Stimulated activated naive CD8-positive, alpha-beta T cell treated with anti-CD3 and anti-CD28 coated beads, Interleukin-15, amount 100 ng/mL, for 72 hours (primary cell): ENCODE measurements at regions not wholly inside any gene's neighbourhood (a gene's known extent, or its start where the extent isn't known, plus 50 kb on each side); places are given as distances from the start of the nearest gene placed in this dataset.
A peak's percentile ranks its signal among the peaks of the same experiment; 100 is the strongest.

Experiments
- ATAC-seq: fragments of 150-1000 bp; cut with Tn5 transposase; 2 replicates; pipeline ENCODE4 v1.10.0; 2021; ENCODE audit warnings: mild to moderate bottlenecking, moderate library complexity
- DNase-seq, 2 donors: peaks; one replicate each; pipeline ENCODE4 v3.0.0; 2021 to 2022
- H3K27ac Mint-ChIP-seq, 2 donors: one replicate each; pipeline ENCODE4 v1.8.0; 2022; ENCODE audit warnings: mild to moderate bottlenecking in 2 of 2, mixed read lengths in 2 of 2, moderate library complexity in 2 of 2
- H3K27me3 Mint-ChIP-seq: one replicate; pipeline ENCODE4 v1.8.0; 2022; ENCODE audit warnings: mixed read lengths
- H3K4me1 Mint-ChIP-seq: one replicate; pipeline ENCODE4 v1.8.0; 2022; ENCODE audit warnings: mild to moderate bottlenecking, mixed read lengths
- H3K4me3 Mint-ChIP-seq, 2 donors: one replicate each; pipeline ENCODE4 v1.8.0; 2022; ENCODE audit warnings: mild to moderate bottlenecking in 2 of 2, mixed read lengths in 2 of 2, moderate library complexity in 1 of 2
- H3K9me3 Mint-ChIP-seq, 2 donors: one replicate each; pipeline ENCODE4 v1.8.0; 2022; ENCODE audit warnings: mixed read lengths in 2 of 2

DNA sequence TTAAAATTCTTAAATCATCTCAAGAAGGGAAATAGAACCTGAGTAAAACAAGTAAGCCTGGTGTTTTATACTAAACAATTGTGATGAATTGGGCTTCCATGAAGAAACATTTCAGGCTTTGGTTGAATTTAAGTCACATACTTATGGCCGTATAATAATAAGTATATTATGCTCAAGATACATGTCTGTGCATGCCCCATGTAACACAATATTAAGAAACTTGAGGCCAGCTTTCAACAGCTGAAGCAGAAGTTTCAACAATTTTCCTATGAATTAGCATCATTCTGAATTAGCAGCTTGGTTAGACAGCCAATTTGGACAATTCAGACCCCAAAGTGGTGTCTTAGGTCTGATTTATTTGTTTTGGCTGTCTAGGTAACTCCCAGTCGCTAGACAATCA is 243.7 kb downstream of the MYLK4 start:
- Mint-ChIP-seq H3K9me3 (no peaks in the 10 kb centered on the region), H3K27ac (no peak overlapping the region), H3K4me3 (no peak overlapping the region), H3K27me3 (peaks cover 50% of the 10 kb centered on the region), H3K4me1 (no peaks in the 10 kb centered on the region)
- ATAC-seq (no peak), DNase-seq (no peak)

DNA sequence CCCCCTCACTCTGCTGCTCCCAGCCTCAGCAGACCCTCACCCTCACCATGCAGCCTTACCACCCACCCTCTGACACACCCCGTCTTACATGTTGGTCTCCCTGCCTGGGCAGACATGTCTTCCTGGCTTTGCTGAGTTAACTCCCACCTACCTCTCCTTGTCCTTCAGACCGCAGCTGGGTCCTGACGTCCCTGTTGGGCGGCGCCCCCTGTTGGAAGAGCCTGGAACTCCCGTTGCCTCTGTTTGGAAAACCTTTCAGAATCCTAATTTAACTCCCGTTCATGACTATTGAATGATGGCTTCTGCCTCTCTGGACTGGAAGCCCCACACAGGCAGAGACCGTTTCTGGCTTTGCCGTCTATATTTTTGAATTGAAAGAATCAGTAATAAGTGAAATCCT is 245.1 kb downstream of the MYLK4 start:
- no peak overlapping the region for H3K4me3 Mint-ChIP-seq
- ATAC-seq (no peak), DNase-seq (no peak)
- H3K4me1 Mint-ChIP-seq: no peaks in the 10 kb centered on the region
- H3K27ac Mint-ChIP-seq: peak overlapping the region in 1 of 2 donors; percentile 41
- peaks cover 42% of the 10 kb centered on the region for H3K27me3 Mint-ChIP-seq
- H3K9me3 Mint-ChIP-seq: no peaks in the 10 kb centered on the region

DNA sequence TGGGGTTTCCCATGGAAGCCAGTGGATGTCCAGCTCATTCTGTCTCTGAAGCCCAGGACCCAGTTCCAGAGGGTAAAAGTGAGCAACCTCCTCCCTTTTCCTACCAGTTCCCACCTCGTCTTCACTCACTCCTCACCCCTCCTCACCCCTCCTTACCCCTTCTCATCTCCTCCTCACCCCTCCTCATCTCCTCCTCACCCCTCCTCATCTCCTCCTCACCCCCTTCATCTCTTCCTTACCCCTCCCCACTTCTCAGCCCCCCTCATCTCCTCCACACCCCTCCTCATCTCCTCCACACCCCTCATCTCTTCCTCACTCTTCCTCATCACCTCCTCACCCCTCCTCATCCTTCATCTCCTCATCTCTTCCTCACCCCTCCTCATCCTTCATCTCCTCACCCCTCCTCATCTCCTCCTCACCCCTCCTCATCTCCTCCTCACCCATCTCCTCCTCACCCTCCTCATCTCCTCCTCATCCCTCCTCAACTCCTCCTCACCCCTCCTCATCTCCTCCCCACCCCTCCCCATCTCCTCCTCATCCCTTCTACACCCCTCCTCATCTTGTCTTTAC is 246.1 kb downstream of the MYLK4 start:
- Mint-ChIP-seq H3K4me3 (no peak overlapping the region), H3K4me1 (no peaks in the 10 kb centered on the region), H3K27me3 (peaks cover 42% of the 10 kb centered on the region), H3K27ac (no peak overlapping the region), H3K9me3 (no peaks in the 10 kb centered on the region)
- DNase-seq: no peak
- no peak for ATAC-seq

DNA sequence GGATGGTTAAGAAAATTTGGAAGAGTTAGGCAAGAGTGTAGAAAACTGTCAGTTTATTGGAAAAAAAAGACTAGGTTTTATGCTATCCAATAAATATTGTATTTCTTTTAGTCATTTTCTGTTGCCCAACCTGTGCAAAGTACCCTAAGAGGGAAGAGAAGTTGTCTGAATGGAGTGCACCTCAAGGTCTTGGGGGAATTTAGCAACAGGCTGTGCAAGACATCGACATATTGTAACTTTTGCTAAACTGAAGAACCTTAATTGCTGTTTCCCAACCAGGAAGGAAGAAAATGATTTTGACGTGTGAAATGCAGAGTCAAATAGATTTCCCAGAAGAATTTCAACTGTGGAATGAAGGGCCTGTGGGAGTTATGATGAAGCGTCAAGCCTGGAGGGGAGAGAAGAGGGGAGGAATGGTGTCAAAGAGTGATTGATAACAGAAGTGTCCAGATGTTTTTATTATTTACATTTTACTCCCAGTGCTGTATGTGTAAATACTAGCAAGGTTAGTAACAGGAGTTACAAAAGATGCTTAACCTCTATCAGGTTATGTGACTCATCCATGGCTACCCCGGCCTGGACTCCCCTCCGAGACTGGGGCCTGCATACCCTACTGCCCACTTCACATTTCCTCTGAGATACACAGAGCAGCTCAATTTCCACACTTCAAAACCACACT is 246.8 kb downstream of the MYLK4 start:
- ATAC-seq: no peak
- DNase-seq: no peak
- H3K9me3 Mint-ChIP-seq: no peaks in the 10 kb centered on the region
- H3K27ac Mint-ChIP-seq: no peak overlapping the region
- no peaks in the 10 kb centered on the region for H3K4me1 Mint-ChIP-seq
- no peak overlapping the region for H3K4me3 Mint-ChIP-seq
- peaks cover 42% of the 10 kb centered on the region for H3K27me3 Mint-ChIP-seq

DNA sequence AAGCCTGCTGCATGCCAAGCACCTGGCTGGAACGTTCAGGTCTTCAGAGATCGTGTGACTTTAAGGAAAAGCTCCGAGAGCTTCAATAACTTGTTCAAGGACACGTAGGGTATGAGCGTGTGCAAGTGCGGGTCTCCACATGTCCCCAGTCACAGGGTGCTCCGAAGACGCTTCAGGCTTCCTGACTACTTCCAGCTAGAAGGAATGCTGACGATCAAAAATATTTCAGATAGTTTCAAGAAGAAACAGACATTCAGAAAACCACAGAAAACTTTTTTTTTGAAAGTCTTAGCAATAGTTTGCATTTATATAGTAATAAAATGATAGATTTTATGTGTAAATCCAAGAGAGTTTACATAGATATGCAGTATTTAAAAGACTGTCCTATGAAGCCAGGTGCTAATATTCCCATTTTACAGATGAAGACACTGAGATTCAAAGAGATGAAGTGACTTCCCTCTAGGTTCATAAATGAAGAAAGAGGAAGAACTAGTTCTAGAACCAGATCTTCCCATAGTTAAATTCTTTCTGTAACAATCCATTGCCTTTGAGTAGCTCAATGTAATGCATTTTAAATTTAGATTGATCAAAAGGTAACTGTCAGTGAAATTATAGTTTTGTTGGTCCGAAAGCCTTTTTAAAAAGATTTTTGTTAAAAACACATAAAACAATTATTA is 247.6 kb downstream of the MYLK4 start:
- Mint-ChIP-seq H3K4me1 (no peaks in the 10 kb centered on the region), H3K4me3 (no peak overlapping the region), H3K27ac (no peak overlapping the region), H3K9me3 (no peaks in the 10 kb centered on the region), H3K27me3 (peaks cover 37% of the 10 kb centered on the region)
- DNase-seq: no peak
- ATAC-seq: no peak

DNA sequence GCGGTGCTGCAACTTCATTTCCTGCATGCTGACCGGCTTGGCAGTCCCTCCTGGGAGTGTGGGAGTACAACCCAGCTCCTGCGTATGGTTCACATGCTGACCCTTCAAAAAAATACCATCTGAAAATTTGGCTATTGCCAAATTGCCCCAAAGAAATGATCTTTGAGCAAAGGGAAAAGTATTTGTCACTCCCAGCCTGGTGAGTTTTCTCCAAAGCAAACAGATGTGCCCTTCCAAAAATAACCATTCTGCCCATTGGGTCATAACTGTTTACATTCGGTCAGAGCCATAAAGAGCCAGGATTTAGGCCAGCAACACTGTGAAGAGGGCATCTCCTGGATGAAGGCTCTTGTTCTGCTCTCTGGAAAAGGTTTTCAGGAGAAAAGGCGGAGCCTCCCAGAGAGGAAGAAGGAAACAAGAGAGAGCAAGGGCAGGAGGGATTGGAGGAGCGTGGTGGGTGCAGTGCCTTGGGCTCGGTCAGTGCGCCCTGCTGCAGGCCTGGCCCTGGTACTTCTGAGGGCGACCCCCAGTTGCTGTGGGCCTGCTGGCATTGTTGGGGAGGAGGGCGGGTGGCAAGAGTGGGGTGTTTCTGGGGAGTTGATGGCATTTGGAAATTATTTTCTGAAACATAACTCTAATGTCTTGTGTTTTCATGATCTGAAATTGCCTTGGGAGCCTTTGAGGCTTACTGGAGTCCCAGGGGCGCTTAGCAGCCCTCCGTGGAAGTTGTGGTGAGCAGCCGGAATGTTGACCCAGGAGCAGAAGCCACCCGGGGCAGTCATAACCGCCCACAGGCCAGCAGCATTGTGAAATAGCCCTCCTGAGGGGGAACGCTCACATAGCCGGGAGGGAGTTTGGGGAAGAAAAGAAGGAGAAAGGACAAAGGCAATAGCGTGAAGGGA is 248.4 kb downstream of the MYLK4 start:
- Mint-ChIP-seq H3K4me3 (no peak overlapping the region), H3K27ac (no peak overlapping the region), H3K27me3 (peaks cover 36% of the 10 kb centered on the region), H3K9me3 (no peaks in the 10 kb centered on the region), H3K4me1 (no peaks in the 10 kb centered on the region)
- no peak for DNase-seq
- no peak for ATAC-seq

DNA sequence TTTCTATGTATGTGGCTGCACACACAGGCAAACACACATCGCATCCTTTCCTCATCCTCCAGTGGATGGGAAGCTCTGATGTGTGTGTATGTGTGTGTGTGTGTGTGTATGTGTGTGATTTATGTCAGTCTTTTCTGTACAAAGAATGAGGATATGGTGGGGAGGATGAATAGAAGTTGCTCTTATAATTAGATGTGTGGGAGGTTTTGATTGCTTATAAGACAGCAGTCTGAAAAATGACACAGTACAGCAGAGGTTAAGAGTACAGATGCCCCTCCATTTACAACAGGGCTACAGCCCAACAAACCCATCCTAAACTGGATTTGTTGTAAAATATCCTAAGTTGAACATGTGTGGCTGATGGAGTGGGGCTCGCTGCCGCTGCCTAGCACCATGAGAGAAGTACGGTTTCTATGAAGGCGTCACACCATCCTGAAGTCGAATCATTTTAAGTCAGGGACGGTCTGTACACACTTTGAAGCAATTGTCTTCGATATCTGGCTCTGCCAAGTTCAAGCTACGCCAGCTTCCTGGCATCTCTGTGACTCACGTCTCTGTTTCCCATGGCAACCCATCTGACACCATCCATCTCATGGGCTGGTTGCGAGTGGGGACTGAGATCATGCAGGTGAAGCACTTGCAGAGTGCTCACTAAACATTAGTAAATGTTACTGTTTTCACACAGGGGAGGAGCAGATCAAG is 252.6 kb downstream of the MYLK4 start:
- ATAC-seq (no peak), DNase-seq (no peak)
- no peaks in the 10 kb centered on the region for H3K9me3 Mint-ChIP-seq
- H3K27ac Mint-ChIP-seq: no peak overlapping the region
- peaks cover 10% of the 10 kb centered on the region for H3K27me3 Mint-ChIP-seq
- no peaks in the 10 kb centered on the region for H3K4me1 Mint-ChIP-seq
- no peak overlapping the region for H3K4me3 Mint-ChIP-seq

DNA sequence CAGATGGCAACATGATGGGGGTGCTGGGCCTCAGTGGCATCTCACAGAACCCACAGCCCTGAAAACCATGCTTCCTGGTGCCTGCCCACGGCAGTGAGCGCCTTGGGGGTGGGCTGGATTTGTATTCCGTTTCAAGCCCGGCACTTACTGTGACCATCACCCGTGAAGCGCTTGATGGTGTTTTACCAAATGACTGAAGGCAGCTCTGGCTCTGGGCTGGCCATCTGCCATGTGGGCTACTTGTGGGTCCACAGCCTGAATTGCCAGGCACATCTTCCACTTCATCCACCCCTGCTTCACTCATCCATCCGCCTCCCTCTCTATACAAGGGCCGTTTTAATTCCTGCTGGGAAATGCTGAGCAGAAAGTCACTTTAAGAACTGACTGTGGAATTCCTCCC is 250.9 kb upstream of the GMDS start:
- no peaks in the 10 kb centered on the region for H3K4me1 Mint-ChIP-seq
- no peak overlapping the region for H3K27ac Mint-ChIP-seq
- H3K27me3 Mint-ChIP-seq: peaks cover 18% of the 10 kb centered on the region
- no peak overlapping the region for H3K4me3 Mint-ChIP-seq
- H3K9me3 Mint-ChIP-seq: no peaks in the 10 kb centered on the region
- ATAC-seq: no peak
- no peak for DNase-seq

DNA sequence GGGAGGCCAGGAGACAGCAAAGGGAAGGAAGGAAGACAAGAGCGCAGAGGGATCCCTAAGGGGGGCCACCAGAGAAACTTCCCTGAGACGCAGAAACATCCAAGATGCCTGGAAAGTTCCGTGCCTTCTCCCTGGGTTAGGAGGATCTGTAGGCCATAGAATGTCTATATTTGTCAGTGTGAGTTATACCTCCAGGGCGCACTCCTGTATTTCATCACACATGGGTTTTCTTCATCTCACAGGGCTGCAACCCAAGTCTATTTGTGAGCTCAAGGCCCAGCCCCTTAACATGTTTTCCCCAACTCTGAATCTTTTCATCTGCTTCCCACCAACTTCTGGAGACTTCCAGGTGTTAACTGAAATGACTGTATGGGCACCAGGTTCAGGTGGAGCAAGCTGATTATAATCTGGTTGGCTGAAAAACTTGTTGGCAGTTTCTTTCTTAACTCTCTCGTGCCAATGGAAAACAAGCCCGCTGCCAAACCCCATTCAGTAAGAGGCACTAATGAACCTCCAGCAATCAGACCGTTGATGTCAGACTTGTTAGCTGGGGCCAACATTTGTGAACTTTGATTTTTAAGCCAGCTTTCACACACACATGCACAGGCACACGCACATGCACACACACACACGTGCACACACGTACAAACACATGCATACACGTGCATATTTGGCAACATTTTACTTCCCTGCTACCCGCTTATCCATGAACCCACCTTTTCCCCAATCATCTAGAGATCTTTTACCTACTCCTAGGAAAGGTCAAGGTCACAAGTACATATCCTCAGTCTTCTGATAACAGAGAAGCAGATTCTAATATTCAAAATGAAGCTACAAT is 247.5 kb upstream of the GMDS start:
- peaks cover 13% of the 10 kb centered on the region for H3K27me3 Mint-ChIP-seq
- no peak overlapping the region for H3K4me3 Mint-ChIP-seq
- H3K4me1 Mint-ChIP-seq: no peaks in the 10 kb centered on the region
- H3K27ac Mint-ChIP-seq: no peak overlapping the region
- DNase-seq (no peak), ATAC-seq (no peak)
- no peaks in the 10 kb centered on the region for H3K9me3 Mint-ChIP-seq

DNA sequence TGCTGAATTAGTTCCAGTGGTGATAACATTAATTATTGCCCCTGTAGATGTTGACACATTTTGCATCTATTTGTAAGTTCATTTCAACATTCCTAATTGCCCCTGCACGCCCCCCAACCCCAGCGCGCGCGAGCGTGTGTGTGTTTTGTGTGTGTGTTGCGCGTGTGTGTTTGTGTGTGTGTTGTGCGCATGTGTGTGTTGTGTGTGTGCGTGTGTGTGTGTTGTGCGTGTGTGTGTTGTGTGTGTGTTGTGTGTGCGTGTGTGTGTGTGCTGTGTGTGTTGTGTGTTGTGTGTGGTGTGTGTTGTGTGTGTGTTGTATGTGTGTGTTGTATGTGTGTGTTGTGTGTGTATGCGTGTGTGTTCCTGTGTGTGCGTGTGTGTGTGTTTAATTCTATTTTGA is 245.7 kb upstream of the GMDS start:
- ATAC-seq (no peak), DNase-seq (no peak)
- Mint-ChIP-seq H3K4me3 (no peak overlapping the region), H3K4me1 (no peaks in the 10 kb centered on the region), H3K27me3 (peaks cover 8% of the 10 kb centered on the region), H3K9me3 (no peaks in the 10 kb centered on the region), H3K27ac (peak overlapping the region in 1 of 2 donors; percentile 31)

DNA sequence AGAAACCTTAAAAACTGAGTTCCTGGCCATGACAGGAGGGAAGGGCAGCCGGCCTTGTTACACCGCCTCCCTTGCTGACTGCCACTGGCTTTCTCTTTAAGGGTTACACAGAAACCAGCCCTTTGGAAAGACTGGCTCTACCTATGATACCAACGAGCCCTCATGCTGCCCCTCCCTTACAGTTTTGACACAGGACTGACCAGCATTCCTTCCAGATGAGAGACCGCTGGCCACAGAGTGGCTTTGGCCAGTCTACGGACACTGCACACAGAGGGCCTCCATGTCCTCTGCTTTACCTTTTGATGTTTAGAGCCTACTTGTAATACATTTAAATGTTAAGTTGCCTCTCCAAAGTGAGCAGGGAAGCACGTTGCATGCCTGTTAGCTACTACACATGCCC is 243.2 kb upstream of the GMDS start:
- Mint-ChIP-seq H3K4me1 (no peaks in the 10 kb centered on the region), H3K9me3 (peaks cover 0 to 3% of the 10 kb centered on the region in 2 donors), H3K27me3 (peaks cover 8% of the 10 kb centered on the region), H3K4me3 (no peak overlapping the region), H3K27ac (no peak overlapping the region)
- no peak for DNase-seq
- no peak for ATAC-seq

DNA sequence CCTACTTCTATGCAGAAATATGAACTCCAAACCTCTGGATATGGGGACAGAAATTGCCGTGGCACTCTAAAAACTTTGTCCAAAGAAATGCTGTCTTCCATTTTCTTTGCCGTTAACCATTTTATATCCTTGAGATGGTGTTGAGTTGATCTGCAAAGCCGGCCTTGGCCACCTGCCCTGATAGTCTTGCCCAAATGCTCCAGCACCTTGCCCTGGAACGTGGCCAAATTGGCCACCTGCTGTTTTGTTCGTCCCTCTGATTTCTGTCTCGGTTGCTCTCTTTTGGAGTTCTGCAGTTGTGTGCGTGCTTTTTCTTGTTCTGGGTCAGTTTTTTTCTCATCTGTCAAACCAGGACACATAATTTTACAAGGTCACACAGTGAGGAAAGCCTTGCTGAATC is 239.7 kb upstream of the GMDS start:
- no peaks in the 10 kb centered on the region for H3K27me3 Mint-ChIP-seq
- DNase-seq (no peak), ATAC-seq (no peak)
- H3K27ac Mint-ChIP-seq: no peak overlapping the region
- no peak overlapping the region for H3K4me3 Mint-ChIP-seq
- peaks cover 9 to 22% of the 10 kb centered on the region in 2 donors for H3K9me3 Mint-ChIP-seq
- H3K4me1 Mint-ChIP-seq: no peaks in the 10 kb centered on the region

DNA sequence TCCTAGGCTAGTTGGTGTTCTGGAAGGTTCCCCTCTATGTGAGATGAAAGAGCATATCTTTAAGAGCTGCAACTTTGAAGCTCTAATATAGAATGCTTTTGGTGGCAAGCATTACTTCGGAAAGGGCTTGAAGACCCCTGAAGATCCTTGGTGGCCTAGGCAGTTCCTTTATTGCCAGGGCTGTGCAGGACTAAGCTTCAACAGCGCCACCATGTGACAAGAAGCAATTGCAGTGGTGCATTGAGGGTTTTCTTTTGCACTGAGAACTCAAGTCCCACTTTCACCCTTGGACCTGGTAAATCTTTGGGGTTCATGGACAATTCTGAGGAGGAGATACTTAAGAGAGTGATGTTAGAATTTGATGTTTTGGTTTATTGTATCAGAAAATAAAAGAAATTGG is 237.4 kb upstream of the GMDS start:
- Mint-ChIP-seq H3K27ac (no peak overlapping the region), H3K4me1 (no peaks in the 10 kb centered on the region), H3K27me3 (peaks cover 21% of the 10 kb centered on the region), H3K4me3 (no peak overlapping the region), H3K9me3 (peaks cover 9 to 22% of the 10 kb centered on the region in 2 donors)
- DNase-seq (no peak), ATAC-seq (no peak)

DNA sequence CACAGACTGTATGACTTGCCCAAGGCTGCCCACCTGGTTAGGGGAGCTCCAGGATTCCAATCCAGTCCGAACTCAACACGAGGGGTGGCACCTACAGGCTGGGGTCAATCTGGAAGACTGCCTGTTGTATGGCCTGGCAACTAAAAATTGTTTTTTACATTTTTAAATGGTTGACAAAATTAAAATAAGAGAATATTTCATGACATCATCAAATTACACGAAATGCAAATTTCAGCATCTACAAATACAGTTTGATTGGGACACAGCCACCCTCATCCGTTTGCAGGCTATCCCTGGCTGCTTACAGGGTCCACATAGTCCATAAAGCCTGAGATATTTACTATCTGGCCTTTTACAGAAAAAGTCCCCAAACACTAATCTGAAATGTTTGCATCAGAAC is 235.9 kb upstream of the GMDS start:
- Mint-ChIP-seq H3K9me3 (peaks cover 9 to 22% of the 10 kb centered on the region in 2 donors), H3K27me3 (peaks cover 23% of the 10 kb centered on the region), H3K27ac (no peak overlapping the region), H3K4me1 (no peaks in the 10 kb centered on the region), H3K4me3 (no peak overlapping the region)
- no peak for ATAC-seq
- no peak for DNase-seq
